Natural killer cell (primary cell): ENCODE measurements at regions not wholly inside any gene's neighbourhood (a gene's known extent, or its start where the extent isn't known, plus 50 kb on each side); places are given as distances from the start of the nearest gene placed in this dataset.

Source experiments
- ATAC-seq, 3 donors: fragments of 150-1000 bp in 2 of 3; fragments of 200-7000 bp in 1 of 3; cut with Tn5 transposase; 1 replicate in 1 of 3; 2 replicates in 2 of 3; pipeline ENCODE4 v1.10.0; 2021; ENCODE audit warnings: mild to moderate bottlenecking in 2 of 3, moderate library complexity in 2 of 3
- DNase-seq, 2 donors: peaks; one replicate each; pipeline versions ENCODE4 v3.0.0 to v3.0.0-alpha.2; 2013 to 2021; ENCODE audit warnings: mixed read lengths in 1 of 2
- H3K27ac ChIP-seq: one replicate; pipeline ENCODE4 v1.5.1; 2013; ENCODE audit warnings: mild to moderate bottlenecking, low read length
- H3K27me3 ChIP-seq: one replicate; pipeline ENCODE4 v1.6.1; 2013; ENCODE audit warnings: low read length; ENCODE audit not compliant: control insufficient read depth, insufficient read depth
- H3K36me3 ChIP-seq: one replicate; pipeline ENCODE4 v1.6.1; 2013; ENCODE audit warnings: low read length; ENCODE audit not compliant: control insufficient read depth, insufficient read depth
- H3K4me1 ChIP-seq: one replicate; pipeline ENCODE4 v1.6.1; 2013; ENCODE audit warnings: low read length; ENCODE audit not compliant: control insufficient read depth, insufficient read depth
- H3K4me3 ChIP-seq: one replicate; pipeline ENCODE4 v1.5.1; 2013; ENCODE audit warnings: low read length
- H3K9me3 ChIP-seq: one replicate; pipeline ENCODE4 v1.6.1; 2013; ENCODE audit warnings: low read length; ENCODE audit not compliant: control insufficient read depth, insufficient read depth
- H3K27ac Mint-ChIP-seq, 2 donors: one replicate each; pipeline ENCODE4 v1.8.0; 2022; ENCODE audit warnings: mild to moderate bottlenecking in 2 of 2, mixed read lengths in 2 of 2, moderate library complexity in 1 of 2
- H3K27me3 Mint-ChIP-seq, 2 donors: one replicate each; pipeline ENCODE4 v1.8.0; 2022; ENCODE audit warnings: low read depth in 2 of 2, mixed read lengths in 2 of 2
- H3K36me3 Mint-ChIP-seq: one replicate; pipeline ENCODE4 v1.8.0; 2022; ENCODE audit warnings: mixed read lengths
- H3K4me1 Mint-ChIP-seq, 2 donors: one replicate each; pipeline ENCODE4 v1.8.0; 2022; ENCODE audit warnings: mixed read lengths in 2 of 2
- H3K4me3 Mint-ChIP-seq: one replicate; pipeline ENCODE4 v1.8.0; 2022; ENCODE audit warnings: mild to moderate bottlenecking, moderate library complexity, mixed read lengths
- H3K9me3 Mint-ChIP-seq, 2 donors: one replicate each; pipeline ENCODE4 v1.8.0; 2022; ENCODE audit warnings: mixed read lengths in 2 of 2
- WGBS: methylation state at CpG from one replicate; pipeline ENCODE4 v1.1.7; 2013; ENCODE audit warnings: missing lambda C conversion rate; ENCODE audit not compliant: insufficient coverage; 5-methylcytosine and 5-hydroxymethylcytosine counted together
- intact Hi-C: fragments of 100-400 bp; cut with micrococcal nuclease; formaldehyde crosslinking; loops from one replicate; pipeline ENCODE4 v1.14.2; 2022
- TF ChIP-seq, protein P1 (sequence below): fragments of 200-600 bp; IDR thresholded peaks from one replicate; pipeline ENCODE4 v1.8.0; 2022; ENCODE audit warnings: antibody characterized with exemption

DNA sequence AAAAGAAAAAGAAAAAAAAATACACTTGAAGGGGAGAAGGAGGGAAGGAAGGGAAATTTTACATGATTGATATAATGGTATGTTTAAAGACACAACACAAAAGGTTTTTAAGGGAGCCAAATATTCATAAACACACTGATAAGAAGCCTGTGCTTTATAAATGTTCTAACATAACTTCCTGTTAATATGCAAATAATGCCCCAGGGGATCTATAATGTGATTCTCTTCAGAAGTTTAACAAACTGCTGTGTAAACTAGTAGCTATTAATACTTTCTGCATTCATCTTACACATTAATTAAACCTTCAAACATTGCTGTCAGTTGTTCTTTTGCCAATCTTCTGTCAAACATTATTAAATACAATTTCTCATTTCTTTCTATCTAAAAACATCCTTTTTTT lies 231.6 kb downstream of the TJP1 start:
- no peak for DNase-seq
- no peaks in the 10 kb centered on the region for H3K36me3 ChIP-seq
- Mint-ChIP-seq H3K36me3 (no peaks in the 10 kb centered on the region), H3K27me3 (peaks cover 0 to 2% of the 10 kb centered on the region in 2 donors), H3K9me3 (no peaks in the 10 kb centered on the region), H3K4me3 (no peak overlapping the region), H3K27ac (no peak overlapping the region), H3K4me1 (no peaks in the 10 kb centered on the region)
- no peak for ATAC-seq
- no peaks in the 10 kb centered on the region for H3K27me3 ChIP-seq
- TF ChIP-seq, protein P1, sequence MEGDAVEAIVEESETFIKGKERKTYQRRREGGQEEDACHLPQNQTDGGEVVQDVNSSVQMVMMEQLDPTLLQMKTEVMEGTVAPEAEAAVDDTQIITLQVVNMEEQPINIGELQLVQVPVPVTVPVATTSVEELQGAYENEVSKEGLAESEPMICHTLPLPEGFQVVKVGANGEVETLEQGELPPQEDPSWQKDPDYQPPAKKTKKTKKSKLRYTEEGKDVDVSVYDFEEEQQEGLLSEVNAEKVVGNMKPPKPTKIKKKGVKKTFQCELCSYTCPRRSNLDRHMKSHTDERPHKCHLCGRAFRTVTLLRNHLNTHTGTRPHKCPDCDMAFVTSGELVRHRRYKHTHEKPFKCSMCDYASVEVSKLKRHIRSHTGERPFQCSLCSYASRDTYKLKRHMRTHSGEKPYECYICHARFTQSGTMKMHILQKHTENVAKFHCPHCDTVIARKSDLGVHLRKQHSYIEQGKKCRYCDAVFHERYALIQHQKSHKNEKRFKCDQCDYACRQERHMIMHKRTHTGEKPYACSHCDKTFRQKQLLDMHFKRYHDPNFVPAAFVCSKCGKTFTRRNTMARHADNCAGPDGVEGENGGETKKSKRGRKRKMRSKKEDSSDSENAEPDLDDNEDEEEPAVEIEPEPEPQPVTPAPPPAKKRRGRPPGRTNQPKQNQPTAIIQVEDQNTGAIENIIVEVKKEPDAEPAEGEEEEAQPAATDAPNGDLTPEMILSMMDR, result no peak
- no peaks in the 10 kb centered on the region for H3K4me1 ChIP-seq
- intact Hi-C loops, result no loop called here
- H3K9me3 ChIP-seq, result no peaks in the 10 kb centered on the region
- no peak overlapping the region for H3K27ac ChIP-seq
- no peak overlapping the region for H3K4me3 ChIP-seq

DNA sequence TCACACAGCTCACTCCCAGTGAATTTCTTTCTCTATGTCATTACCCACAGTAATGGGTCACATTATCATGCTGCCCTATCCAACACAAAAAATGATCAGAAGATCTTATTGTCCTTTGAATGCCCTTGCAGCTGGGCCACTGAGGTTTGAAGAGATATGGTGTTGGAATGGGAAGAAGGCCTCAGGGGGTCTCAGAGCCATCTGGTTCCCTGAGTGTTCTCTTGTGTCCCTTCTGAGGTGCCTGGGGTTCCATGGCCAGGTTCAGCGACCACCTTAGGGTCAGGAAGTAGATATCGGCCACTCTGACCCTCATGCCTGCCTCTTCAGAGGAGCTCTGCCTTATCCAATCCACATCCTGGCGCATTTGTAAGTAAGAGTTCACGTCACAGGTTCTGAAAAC lies 232.3 kb downstream of the TJP1 start:
- Histone ChIP-seq H3K27me3 (no peaks in the 10 kb centered on the region), H3K4me3 (no peak overlapping the region), H3K36me3 (no peaks in the 10 kb centered on the region), H3K4me1 (no peaks in the 10 kb centered on the region), H3K27ac (no peak overlapping the region), H3K9me3 (no peaks in the 10 kb centered on the region)
- Mint-ChIP-seq H3K27ac (no peak overlapping the region), H3K9me3 (no peaks in the 10 kb centered on the region), H3K4me1 (no peaks in the 10 kb centered on the region), H3K4me3 (no peak overlapping the region), H3K36me3 (no peaks in the 10 kb centered on the region), H3K27me3 (peaks cover 0 to 2% of the 10 kb centered on the region in 2 donors)
- intact Hi-C loops, result no loop called here
- WGBS, result 88% methylated on average over 4 of the region's 4 CpGs
- DNase-seq (no peak), ATAC-seq (no peak)
- TF ChIP-seq, protein P1, result no peak

DNA sequence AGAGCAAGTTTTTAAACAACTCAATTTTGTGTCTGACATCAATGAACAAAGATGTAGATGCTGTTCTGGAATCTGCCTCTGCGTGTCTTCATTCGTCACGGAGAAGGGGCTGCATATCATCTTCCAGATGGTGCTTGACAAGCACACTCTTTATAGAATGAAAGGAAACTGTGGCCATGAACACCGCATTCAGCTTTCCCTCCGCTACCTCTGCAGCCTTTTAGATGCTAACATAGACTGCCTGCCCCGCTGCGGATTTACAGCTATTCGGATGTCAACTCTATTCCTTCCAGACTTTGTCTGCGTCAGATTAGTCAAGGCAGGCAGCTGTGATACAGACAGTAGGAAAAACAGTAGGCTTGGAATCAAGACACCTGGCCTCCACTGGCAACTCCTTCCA lies 232.9 kb downstream of the TJP1 start:
- DNase-seq (no peak), ATAC-seq (no peak)

More for the DNA sequence above, 232.9 kb downstream of the TJP1 start:
- WGBS, result 61% methylated on average over 9 of the region's 9 CpGs
- no peaks in the 10 kb centered on the region for H3K27me3 ChIP-seq
- no peaks in the 10 kb centered on the region for H3K4me1 Mint-ChIP-seq
- no peaks in the 10 kb centered on the region for H3K9me3 Mint-ChIP-seq
- H3K27me3 Mint-ChIP-seq, result peaks cover 0 to 2% of the 10 kb centered on the region in 2 donors
- H3K4me3 ChIP-seq, result no peak overlapping the region
- TF ChIP-seq, protein P1, result no peak
- intact Hi-C loops, result no loop called here
- no peaks in the 10 kb centered on the region for H3K4me1 ChIP-seq
- H3K36me3 ChIP-seq, result no peaks in the 10 kb centered on the region
- H3K4me3 Mint-ChIP-seq, result no peak overlapping the region
- no peak overlapping the region for H3K27ac Mint-ChIP-seq
- H3K27ac ChIP-seq, result no peak overlapping the region
- H3K9me3 ChIP-seq, result no peaks in the 10 kb centered on the region
- H3K36me3 Mint-ChIP-seq, result no peaks in the 10 kb centered on the region
